ENCODE measurements at regions not wholly inside any gene's neighbourhood (a gene's known extent, or its start where the extent isn't known, plus 50 kb on each side); places are given as distances from the start of the nearest gene placed in this dataset.

DNA sequence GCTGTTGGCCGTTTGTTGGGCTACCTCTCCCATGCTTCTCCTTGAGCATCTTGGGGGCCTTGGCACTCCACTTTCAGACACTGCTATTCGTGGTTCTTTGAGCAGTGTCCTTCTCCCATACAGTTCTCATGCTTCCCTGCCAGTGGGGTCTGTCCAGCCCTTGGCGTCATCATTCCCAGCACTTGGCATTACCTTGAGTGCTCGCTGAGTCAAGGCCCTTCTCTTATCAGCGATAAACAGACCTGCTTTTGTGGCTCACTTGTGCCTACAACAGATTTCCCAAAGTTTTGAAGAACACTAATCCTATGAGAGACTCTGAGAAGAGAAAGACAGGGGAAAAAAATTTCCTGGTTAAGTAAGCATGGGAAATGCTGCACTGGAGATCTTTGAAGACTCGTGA, 85.3 kb downstream of the NOC3L start:
- ATAC-seq (no peak), DNase-seq (ENCODE audit: low spot score) (no peak)
- peaks cover 6% of the 10 kb centered on the region; the same call in 2 of the 3 replicates for H3K36me3 Mint-ChIP-seq (ENCODE audit: low read depth)
- no peaks in the 10 kb centered on the region for H3K4me1 ChIP-seq (ENCODE audit: insufficient read depth)
- no peak overlapping the region for H2AFZ ChIP-seq
- H3K36me3 ChIP-seq (ENCODE audit: insufficient read depth): no peaks in the 10 kb centered on the region
- H3K27ac Mint-ChIP-seq: no peak overlapping the region
- no peaks in the 10 kb centered on the region for H3K27me3 ChIP-seq (ENCODE audit: insufficient read depth)
- no peaks in the 10 kb centered on the region for H3F3A ChIP-seq (replicated peaks; ENCODE audit: low read depth)
- no peaks in the 10 kb centered on the region for H3K27me3 Mint-ChIP-seq (ENCODE audit: insufficient read depth, low read depth, poor library complexity)
- H3K4me2 ChIP-seq: no peak overlapping the region
- H3K27ac ChIP-seq (ENCODE audit: low read depth): no peak overlapping the region
- H3K79me2 ChIP-seq (replicated peaks; ENCODE audit: insufficient read depth): no peaks in the 10 kb centered on the region
- peaks cover 10% of the 10 kb centered on the region for H3K9me3 Mint-ChIP-seq
- H3K4me1 Mint-ChIP-seq: peaks cover 9% of the 10 kb centered on the region
- TF ChIP-seq JUNB (IDR thresholded peaks at IDR 0.05; ENCODE audit: unreplicated experiment): no peak
- TF ChIP-seq, protein P1, sequence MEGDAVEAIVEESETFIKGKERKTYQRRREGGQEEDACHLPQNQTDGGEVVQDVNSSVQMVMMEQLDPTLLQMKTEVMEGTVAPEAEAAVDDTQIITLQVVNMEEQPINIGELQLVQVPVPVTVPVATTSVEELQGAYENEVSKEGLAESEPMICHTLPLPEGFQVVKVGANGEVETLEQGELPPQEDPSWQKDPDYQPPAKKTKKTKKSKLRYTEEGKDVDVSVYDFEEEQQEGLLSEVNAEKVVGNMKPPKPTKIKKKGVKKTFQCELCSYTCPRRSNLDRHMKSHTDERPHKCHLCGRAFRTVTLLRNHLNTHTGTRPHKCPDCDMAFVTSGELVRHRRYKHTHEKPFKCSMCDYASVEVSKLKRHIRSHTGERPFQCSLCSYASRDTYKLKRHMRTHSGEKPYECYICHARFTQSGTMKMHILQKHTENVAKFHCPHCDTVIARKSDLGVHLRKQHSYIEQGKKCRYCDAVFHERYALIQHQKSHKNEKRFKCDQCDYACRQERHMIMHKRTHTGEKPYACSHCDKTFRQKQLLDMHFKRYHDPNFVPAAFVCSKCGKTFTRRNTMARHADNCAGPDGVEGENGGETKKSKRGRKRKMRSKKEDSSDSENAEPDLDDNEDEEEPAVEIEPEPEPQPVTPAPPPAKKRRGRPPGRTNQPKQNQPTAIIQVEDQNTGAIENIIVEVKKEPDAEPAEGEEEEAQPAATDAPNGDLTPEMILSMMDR (conservative IDR thresholded peaks at IDR 0.05; ENCODE audit: low read depth in 2 of 2): no peak
- TF ChIP-seq NANOG (IDR thresholded peaks at IDR 0.05; ENCODE audit: borderline replicate concordance): no peak
- TF ChIP-seq POLR2AphosphoS5 (IDR thresholded peaks at IDR 0.05; ENCODE audit: low read depth): no peak
- no peak for TF ChIP-seq ZNF331 (CRISPR knock-in tag; IDR thresholded peaks at IDR 0.05; ENCODE audit: low read depth)
- TF ChIP-seq EZH2 (IDR thresholded peaks at IDR 0.05; ENCODE audit: low read depth, unreplicated experiment): no peak
- TF ChIP-seq ETS1 (IDR thresholded peaks at IDR 0.05): no peak
- TF ChIP-seq CREB1 (CRISPR knock-in tag; IDR thresholded peaks at IDR 0.05; ENCODE audit: low read depth): no peak
- TF ChIP-seq, protein P2, sequence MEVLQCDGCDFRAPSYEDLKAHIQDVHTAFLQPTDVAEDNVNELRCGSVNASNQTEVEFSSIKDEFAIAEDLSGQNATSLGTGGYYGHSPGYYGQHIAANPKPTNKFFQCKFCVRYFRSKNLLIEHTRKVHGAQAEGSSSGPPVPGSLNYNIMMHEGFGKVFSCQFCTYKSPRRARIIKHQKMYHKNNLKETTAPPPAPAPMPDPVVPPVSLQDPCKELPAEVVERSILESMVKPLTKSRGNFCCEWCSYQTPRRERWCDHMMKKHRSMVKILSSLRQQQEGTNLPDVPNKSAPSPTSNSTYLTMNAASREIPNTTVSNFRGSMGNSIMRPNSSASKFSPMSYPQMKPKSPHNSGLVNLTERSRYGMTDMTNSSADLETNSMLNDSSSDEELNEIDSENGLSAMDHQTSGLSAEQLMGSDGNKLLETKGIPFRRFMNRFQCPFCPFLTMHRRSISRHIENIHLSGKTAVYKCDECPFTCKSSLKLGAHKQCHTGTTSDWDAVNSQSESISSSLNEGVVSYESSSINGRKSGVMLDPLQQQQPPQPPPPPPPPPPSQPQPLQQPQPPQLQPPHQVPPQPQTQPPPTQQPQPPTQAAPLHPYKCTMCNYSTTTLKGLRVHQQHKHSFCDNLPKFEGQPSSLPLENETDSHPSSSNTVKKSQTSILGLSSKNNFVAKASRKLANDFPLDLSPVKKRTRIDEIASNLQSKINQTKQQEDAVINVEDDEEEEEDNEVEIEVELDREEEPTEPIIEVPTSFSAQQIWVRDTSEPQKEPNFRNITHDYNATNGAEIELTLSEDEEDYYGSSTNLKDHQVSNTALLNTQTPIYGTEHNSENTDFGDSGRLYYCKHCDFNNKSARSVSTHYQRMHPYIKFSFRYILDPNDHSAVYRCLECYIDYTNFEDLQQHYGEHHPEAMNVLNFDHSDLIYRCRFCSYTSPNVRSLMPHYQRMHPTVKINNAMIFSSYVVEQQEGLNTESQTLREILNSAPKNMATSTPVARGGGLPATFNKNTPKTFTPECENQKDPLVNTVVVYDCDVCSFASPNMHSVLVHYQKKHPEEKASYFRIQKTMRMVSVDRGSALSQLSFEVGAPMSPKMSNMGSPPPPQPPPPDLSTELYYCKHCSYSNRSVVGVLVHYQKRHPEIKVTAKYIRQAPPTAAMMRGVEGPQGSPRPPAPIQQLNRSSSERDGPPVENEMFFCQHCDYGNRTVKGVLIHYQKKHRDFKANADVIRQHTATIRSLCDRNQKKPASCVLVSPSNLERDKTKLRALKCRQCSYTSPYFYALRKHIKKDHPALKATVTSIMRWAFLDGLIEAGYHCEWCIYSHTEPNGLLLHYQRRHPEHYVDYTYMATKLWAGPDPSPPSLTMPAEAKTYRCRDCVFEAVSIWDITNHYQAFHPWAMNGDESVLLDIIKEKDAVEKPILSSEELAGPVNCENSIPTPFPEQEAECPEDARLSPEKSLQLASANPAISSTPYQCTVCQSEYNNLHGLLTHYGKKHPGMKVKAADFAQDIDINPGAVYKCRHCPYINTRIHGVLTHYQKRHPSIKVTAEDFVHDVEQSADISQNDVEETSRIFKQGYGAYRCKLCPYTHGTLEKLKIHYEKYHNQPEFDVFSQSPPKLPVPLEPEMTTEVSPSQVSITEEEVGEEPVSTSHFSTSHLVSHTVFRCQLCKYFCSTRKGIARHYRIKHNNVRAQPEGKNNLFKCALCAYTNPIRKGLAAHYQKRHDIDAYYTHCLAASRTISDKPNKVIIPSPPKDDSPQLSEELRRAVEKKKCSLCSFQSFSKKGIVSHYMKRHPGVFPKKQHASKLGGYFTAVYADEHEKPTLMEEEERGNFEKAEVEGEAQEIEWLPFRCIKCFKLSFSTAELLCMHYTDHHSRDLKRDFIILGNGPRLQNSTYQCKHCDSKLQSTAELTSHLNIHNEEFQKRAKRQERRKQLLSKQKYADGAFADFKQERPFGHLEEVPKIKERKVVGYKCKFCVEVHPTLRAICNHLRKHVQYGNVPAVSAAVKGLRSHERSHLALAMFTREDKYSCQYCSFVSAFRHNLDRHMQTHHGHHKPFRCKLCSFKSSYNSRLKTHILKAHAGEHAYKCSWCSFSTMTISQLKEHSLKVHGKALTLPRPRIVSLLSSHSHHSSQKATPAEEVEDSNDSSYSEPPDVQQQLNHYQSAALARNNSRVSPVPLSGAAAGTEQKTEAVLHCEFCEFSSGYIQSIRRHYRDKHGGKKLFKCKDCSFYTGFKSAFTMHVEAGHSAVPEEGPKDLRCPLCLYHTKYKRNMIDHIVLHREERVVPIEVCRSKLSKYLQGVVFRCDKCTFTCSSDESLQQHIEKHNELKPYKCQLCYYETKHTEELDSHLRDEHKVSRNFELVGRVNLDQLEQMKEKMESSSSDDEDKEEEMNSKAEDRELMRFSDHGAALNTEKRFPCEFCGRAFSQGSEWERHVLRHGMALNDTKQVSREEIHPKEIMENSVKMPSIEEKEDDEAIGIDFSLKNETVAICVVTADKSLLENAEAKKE (CRISPR knock-in tag; IDR thresholded peaks at IDR 0.05): no peak
- TF ChIP-seq, protein P3, sequence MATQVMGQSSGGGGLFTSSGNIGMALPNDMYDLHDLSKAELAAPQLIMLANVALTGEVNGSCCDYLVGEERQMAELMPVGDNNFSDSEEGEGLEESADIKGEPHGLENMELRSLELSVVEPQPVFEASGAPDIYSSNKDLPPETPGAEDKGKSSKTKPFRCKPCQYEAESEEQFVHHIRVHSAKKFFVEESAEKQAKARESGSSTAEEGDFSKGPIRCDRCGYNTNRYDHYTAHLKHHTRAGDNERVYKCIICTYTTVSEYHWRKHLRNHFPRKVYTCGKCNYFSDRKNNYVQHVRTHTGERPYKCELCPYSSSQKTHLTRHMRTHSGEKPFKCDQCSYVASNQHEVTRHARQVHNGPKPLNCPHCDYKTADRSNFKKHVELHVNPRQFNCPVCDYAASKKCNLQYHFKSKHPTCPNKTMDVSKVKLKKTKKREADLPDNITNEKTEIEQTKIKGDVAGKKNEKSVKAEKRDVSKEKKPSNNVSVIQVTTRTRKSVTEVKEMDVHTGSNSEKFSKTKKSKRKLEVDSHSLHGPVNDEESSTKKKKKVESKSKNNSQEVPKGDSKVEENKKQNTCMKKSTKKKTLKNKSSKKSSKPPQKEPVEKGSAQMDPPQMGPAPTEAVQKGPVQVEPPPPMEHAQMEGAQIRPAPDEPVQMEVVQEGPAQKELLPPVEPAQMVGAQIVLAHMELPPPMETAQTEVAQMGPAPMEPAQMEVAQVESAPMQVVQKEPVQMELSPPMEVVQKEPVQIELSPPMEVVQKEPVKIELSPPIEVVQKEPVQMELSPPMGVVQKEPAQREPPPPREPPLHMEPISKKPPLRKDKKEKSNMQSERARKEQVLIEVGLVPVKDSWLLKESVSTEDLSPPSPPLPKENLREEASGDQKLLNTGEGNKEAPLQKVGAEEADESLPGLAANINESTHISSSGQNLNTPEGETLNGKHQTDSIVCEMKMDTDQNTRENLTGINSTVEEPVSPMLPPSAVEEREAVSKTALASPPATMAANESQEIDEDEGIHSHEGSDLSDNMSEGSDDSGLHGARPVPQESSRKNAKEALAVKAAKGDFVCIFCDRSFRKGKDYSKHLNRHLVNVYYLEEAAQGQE (IDR thresholded peaks at IDR 0.05; ENCODE audit: unreplicated experiment): no peak
- TF ChIP-seq ZNF114 (CRISPR knock-in tag; IDR thresholded peaks at IDR 0.05): no peak
- no peak for TF ChIP-seq STAT1 (IDR thresholded peaks at IDR 0.05; ENCODE audit: unreplicated experiment)
- TF ChIP-seq EZH2phosphoT487 (IDR thresholded peaks at IDR 0.05; ENCODE audit: unreplicated experiment): no peak
- H3K4me3 ChIP-seq: no peak overlapping the region
- H4K20me1 ChIP-seq (replicated peaks; ENCODE audit: insufficient read depth): no peaks in the 10 kb centered on the region
- H3K9me2 ChIP-seq (ENCODE audit: insufficient read depth): no peaks in the 10 kb centered on the region
- H3K4me3 Mint-ChIP-seq: no peak overlapping the region

Measured in GM23338 (cell line).